Breast epithelium (tissue), 3 donors: ENCODE measurements at regions not wholly inside any gene's neighbourhood (a gene's known extent, or its start where the extent isn't known, plus 50 kb on each side); places are given as distances from the start of the nearest gene placed in this dataset.

Source experiments
- POLR2A ChIP-seq: fragments of 450-650 bp; IDR thresholded peaks from one replicate; pipeline ENCODE4 v1.6.1; 2016; ENCODE audit warnings: antibody characterized with exemption, mild to moderate bottlenecking, moderate library complexity
- TF ChIP-seq, protein P1 (sequence below), 3 donors: fragments of 450-650 bp; IDR thresholded peaks; one replicate each; pipeline ENCODE4 v1.5.1; 2016 to 2017; ENCODE audit warnings: antibody characterized with exemption in 3 of 3, mild to moderate bottlenecking in 3 of 3, moderate library complexity in 3 of 3

DNA sequence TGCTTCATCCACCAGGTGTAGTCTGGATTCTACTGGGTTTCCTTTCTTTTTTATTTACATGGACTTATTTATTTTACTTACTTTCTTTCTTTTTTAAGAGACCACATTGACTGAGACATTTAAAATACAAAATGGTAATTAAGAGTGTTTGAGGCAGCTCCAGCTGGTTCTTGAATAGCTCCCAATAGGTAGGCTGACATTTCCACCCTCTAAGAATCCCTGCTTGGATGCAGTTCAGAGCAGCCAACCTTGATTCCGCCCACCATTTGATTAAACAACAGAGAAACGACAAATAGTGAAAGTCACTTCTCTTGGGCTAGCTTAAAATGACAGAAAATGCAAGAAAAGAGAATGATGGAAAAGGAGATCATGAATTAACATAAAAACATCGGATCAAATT is 270.5 kb downstream of the TUSC7 start:
- TF ChIP-seq POLR2A: no peak
- TF ChIP-seq, protein P1, sequence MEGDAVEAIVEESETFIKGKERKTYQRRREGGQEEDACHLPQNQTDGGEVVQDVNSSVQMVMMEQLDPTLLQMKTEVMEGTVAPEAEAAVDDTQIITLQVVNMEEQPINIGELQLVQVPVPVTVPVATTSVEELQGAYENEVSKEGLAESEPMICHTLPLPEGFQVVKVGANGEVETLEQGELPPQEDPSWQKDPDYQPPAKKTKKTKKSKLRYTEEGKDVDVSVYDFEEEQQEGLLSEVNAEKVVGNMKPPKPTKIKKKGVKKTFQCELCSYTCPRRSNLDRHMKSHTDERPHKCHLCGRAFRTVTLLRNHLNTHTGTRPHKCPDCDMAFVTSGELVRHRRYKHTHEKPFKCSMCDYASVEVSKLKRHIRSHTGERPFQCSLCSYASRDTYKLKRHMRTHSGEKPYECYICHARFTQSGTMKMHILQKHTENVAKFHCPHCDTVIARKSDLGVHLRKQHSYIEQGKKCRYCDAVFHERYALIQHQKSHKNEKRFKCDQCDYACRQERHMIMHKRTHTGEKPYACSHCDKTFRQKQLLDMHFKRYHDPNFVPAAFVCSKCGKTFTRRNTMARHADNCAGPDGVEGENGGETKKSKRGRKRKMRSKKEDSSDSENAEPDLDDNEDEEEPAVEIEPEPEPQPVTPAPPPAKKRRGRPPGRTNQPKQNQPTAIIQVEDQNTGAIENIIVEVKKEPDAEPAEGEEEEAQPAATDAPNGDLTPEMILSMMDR (IDR thresholded peaks at IDR 0.05): no peak
